ENCODE measurements at regions not wholly inside any gene's neighbourhood (a gene's known extent, or its start where the extent isn't known, plus 50 kb on each side); places are given as distances from the start of the nearest gene placed in this dataset.
"Not testable (repeated sequence)": the region's sequence is repeated elsewhere in the genome, so short reads cannot be mapped to it uniquely, and the experiment has no call there.

GRCh38 chr6:9131616-9132015 is 696.3 kb upstream of the SLC35B3 start:
- no peak for DNase-seq

- DNase-seq: no peak
These were observed 695.9 kb upstream of the SLC35B3 start for GRCh38 chr6:9131201-9131600.

GRCh38 chr6:9128970-9129369 is 693.6 kb upstream of the SLC35B3 start:
- DNase-seq: no peak

DNA sequence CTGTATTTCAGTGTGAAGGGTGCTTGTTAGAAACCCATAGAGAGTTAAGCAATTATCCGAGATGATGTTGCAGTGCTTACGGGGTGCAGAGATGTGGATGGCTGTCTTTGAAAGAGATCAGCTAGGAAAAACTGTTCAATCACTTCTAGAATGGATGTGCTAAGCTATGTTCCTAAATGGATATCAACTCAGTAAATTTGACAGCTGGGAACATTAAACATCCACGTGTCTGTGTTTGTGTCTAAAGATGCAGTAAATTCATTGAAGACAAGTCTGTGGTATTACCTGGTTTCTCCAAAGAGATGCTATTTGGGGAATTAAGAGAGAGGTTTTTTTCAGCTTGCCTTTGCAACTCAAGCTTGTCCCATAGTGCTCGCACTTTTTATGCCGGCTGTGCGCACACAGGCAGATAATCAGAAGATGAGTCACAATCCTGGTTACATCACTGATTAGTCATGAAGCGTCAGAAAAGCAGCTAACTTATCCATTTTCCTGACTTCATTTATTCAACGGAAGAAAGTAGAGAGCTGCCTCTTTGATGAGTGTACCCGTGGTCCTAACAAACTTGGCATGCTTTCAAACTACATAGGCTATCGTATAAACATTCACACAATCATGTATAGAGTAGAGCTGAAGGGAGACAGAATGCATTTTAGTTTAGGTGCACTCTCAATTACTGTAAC is 691.7 kb upstream of the SLC35B3 start:
- no peak for DNase-seq

GRCh38 chr6:9126034-9126433 is 690.7 kb upstream of the SLC35B3 start:
- DNase-seq: not testable (repeated sequence)

DNA sequence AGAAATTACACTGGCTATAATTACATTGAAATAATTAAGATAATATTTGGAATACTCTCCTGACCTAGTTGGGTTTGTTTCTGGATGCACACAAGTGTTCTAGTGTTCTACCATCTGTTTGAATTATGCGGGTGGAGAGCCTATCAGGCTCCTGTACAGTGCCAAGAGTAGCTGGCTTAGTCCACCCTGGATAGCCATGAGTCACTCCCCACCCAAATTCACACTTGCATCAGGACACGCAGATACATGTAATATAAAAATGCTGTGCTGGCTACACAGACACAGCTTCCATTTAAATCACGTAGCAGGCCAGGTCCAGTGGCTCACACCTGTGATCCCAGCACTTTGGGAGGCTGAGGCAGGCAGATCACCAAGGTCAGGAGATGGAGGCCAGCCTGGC is 686.2 kb upstream of the SLC35B3 start:
- no peak for DNase-seq

GRCh38 chr6:9116026-9116425 is 680.7 kb upstream of the SLC35B3 start:
- DNase-seq: no peak

DNA sequence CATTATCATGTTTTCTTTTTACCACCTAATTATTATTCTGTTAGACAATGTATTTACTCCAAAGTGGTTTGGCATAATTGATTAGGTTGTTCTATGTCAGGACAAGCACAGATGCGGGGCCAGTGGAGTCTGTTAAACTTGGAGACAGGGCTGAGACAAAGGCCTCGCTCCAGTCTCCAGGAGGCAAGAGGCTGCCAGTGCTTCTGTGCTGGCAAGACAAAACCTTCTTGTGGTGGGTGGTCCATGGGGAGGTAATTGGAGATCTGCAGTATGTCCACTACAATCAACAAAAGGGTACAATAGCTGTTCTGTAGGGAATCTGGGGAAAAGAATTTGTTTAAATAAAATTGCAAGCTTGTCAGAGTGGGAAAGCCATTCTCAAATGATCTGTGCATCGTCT is 677.2 kb upstream of the SLC35B3 start:
- no peak for DNase-seq

- DNase-seq: no peak
These were observed 668.7 kb upstream of the SLC35B3 start for GRCh38 chr6:9103876-9104521.

DNA sequence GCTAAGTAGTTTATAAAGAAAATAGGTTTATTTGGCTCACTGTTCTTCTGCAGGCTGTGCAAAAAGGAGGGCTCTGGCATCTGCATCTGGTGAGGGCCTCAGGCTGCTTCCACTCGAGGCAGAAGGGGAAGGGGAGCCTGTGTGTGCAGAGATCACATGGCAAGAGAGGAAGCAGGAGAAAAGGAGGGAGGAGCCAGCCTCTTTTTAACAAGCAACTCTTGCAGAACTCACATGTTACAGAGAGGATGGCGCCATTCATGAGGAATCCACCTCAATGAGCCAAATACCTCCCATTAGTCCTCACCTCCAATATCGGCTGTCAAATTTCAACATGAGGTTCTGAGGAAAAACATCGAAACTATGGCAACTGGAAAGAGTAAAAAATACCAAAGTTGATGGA is 666.6 kb upstream of the SLC35B3 start:
- no peak for DNase-seq

DNA sequence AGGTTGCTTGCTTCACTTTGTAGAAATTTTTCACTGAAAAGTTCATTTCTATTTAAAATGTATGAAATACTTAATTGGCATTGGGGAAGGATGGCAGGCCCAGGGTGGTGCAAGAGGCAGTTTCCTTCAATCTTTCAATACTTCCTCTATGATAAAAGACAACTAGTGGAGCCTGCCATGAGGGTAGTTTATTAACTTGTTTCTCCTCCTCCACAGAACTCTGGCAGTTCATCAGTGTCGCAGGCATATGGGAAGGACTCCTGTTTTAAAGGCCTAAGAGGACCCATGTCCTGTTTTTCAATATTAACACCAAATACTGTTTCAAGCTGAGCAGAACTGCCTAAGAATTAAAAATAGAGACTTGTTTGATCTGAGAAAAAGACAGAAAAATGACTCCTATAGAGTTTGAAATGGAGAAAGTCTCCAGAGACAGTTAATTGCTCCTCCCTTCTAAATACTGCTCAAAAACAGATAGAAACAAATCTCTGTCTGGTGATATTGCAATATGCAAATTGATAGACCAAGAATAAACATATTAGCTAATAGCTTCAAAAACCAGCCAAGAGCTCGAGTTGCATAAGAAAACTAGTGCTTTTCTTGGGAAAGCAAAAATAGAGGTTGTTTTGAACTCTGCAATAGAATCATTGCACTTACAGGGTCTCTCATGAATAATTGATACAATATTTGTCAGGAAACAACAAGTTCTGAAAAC is 665.7 kb upstream of the SLC35B3 start:
- DNase-seq: no peak

GRCh38 chr6:9095729-9096128 is 660.4 kb upstream of the SLC35B3 start:
- no peak for DNase-seq

DNA sequence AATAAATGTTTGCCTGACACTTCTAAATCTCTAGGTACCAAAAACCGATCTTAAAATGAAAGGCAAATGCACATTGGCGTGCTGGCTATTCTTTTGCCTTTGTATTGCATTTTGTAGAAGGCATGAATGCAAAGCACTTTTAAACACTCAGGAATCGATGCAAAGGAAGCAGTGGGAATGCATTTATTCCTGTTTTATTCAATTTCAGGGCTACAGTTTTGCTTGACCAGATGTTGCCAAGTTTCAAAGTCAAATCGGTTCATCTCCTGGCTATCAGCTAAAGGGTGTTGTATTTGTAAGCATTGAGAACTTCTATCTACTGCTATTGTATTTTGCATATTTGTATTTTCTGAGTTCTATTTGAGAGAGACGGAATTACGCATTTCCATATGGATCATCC is 659.8 kb upstream of the SLC35B3 start:
- no peak for DNase-seq

- DNase-seq: no peak
These were observed 654.4 kb upstream of the SLC35B3 start for GRCh38 chr6:9089724-9090123.

DNA sequence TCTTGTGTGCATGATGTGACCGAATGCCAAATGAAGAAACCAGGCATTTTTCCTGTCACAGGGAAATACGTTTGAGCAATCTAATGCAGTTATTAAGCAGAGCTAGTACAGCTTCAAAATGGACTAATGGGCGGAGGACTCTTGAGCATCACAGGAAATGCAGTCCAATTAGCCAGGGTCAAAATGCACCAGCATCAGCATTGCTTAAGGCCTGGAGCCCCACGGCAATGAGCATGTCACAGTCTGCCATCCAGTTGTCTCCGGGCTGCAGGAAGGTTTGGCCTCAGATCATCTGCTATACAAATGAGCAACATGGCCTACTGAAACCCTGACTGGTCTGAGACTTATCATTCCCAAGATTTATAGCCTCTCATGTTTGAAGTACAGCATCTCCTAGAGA is 652.1 kb upstream of the SLC35B3 start:
- peak; percentile 94 for DNase-seq

- DNase-seq: no peak
These were observed 651.0 kb upstream of the SLC35B3 start for GRCh38 chr6:9086331-9086730.

DNA sequence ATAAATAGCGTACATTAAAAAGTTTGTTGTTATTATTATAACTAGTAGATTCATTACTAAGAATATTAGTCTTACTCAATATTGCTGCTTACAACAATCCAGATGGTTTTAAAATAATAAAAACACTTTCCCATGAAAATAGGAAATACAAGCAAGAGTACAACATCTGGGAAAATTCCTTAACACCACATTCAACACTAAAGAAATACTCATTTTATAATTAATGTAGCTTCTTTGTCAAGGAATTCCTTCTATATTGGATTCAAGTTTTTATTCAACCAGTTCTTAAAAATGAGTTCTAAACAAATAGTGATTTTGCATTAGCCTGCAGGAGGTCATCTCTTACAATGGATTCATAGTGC is 650.3 kb upstream of the SLC35B3 start:
- no peak for DNase-seq

- peak; percentile 49 for DNase-seq
These were observed 649.8 kb upstream of the SLC35B3 start for GRCh38 chr6:9085054-9085708.

GRCh38 chr6:9083108-9083507 is 647.8 kb upstream of the SLC35B3 start:
- peak; percentile 30 for DNase-seq

GRCh38 chr6:9066726-9067125 is 631.4 kb upstream of the SLC35B3 start:
- DNase-seq: no peak

- no peak for DNase-seq
These were observed 628.8 kb upstream of the SLC35B3 start for GRCh38 chr6:9064156-9064555.

- DNase-seq: no peak
These were observed 627.3 kb upstream of the SLC35B3 start for GRCh38 chr6:9062596-9062995.

- no peak for DNase-seq
These were observed 622.6 kb upstream of the SLC35B3 start for GRCh38 chr6:9057937-9058336.

DNA sequence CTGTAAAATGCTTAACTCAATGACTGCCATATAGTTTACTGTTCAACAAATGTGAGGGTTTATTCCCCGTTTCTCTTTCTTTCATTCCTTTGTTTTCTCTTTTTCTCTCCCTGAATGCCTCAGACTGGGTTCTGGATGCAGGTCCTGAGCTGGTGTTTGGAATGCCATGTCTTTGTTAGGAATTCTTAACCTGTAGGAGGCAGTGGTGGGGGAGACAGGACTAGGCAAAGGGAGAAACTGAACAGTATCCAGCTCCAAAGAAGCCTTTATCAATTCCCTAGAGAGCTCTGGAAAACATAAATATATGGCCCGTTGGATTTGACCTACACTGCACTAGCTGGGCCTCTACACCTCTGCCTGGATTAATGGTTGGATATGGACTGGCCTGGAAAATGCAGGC is 621.2 kb upstream of the SLC35B3 start:
- no peak for DNase-seq

Data from NCI-H187 treated with DMSO at 0.1 percent for 48 hours (cell line).